H1 (cell line): ENCODE measurements at regions not wholly inside any gene's neighbourhood (a gene's known extent, or its start where the extent isn't known, plus 50 kb on each side); places are given as distances from the start of the nearest gene placed in this dataset.

Experiments
- CTCF ChIA-PET: fragments of 300-600 bp; sonication (Branson Sonifier 250); formaldehyde crosslinking; loops from one replicate; lab custom pipeline; 2021; ENCODE audit not compliant: partially characterized antibody; lab: Charles Lee
- POLR2A ChIA-PET: fragments of 300-600 bp; sonication (Branson Sonifier 250); formaldehyde crosslinking; loops from one replicate; lab custom pipeline; 2021; ENCODE audit warnings: inconsistent platforms; ENCODE audit not compliant: partially characterized antibody; lab: Charles Lee
- DNase-seq, 2 experiments: peaks; one replicate each; pipeline versions ENCODE4 v3.0.0 to v3.0.0-alpha.2; 2010 to 2022; ENCODE audit warnings: low spot score in 2 of 2, low read depth in 1 of 2, mixed read lengths in 1 of 2
- FAIRE-seq: peaks from 2 replicates; lab custom pipeline; 2011; peaks lifted over from hg19 to GRCh38; lab: Jason Lieb, UNC
- H2AFZ ChIP-seq: 2 replicates; pipeline ENCODE4 v1.8.1; 2012; ENCODE audit warnings: low read length, inconsistent platforms
- H2AK5ac ChIP-seq: 2 replicates; pipeline ENCODE4 v1.6.1; 2013; ENCODE audit warnings: low read depth, low read length
- H2BK120ac ChIP-seq: replicated peaks from 2 replicates; pipeline ENCODE3; 2013; ENCODE audit warnings: low read depth, low read length, inconsistent platforms
- H2BK12ac ChIP-seq: 2 replicates; pipeline ENCODE4 v1.6.1; 2013; ENCODE audit warnings: low read depth, low read length
- H2BK15ac ChIP-seq: 2 replicates; pipeline ENCODE4 v1.6.1; 2013; ENCODE audit warnings: low read length
- H2BK20ac ChIP-seq: 2 replicates; pipeline ENCODE4 v1.6.1; 2013; ENCODE audit warnings: low read length
- H2BK5ac ChIP-seq: 2 replicates; pipeline ENCODE4 v1.6.1; 2013; ENCODE audit warnings: low read depth, low read length
- H3K14ac ChIP-seq: 2 replicates; pipeline ENCODE4 v1.6.1; 2013; ENCODE audit warnings: inconsistent platforms; ENCODE audit not compliant: insufficient read length
- H3K18ac ChIP-seq: 2 replicates; pipeline ENCODE4 v1.6.1; 2013; ENCODE audit warnings: low read length; ENCODE audit errors: extremely low read depth
- H3K23ac ChIP-seq: 2 replicates; pipeline ENCODE4 v1.6.1; 2013; ENCODE audit warnings: inconsistent platforms; ENCODE audit not compliant: insufficient read length
- H3K23me2 ChIP-seq: 2 replicates; pipeline ENCODE4 v1.6.1; 2013; ENCODE audit warnings: low read depth, low read length
- H3K27ac ChIP-seq: 2 replicates; pipeline ENCODE4 v1.6.1; 2011; ENCODE audit warnings: low read depth, low read length, inconsistent platforms
- H3K27me3 ChIP-seq, 4 experiments: replicated peaks in 1 of 4; 1 replicate in 1 of 4; 2 replicates in 3 of 4; pipeline versions ENCODE4 v1.6.1 to v1.8.1; 2011 to 2013; ENCODE audit warnings: low read length in 3 of 4, mild to moderate bottlenecking in 3 of 4, inconsistent platforms in 2 of 4, mixed read lengths in 2 of 4, moderate library complexity in 1 of 4; ENCODE audit not compliant: control insufficient read depth in 3 of 4, insufficient read depth in 3 of 4; ENCODE audit errors: extremely low read depth in 1 of 4
- H3K36me3 ChIP-seq, 4 experiments: 2 replicates each; pipeline versions ENCODE4 v1.6.1 to v1.8.1; 2011 to 2013; ENCODE audit warnings: mild to moderate bottlenecking in 4 of 4, low read length in 3 of 4, moderate library complexity in 2 of 4, control low read depth in 1 of 4, inconsistent platforms in 1 of 4; ENCODE audit not compliant: insufficient read depth in 4 of 4, control insufficient read depth in 2 of 4
- H3K4ac ChIP-seq: replicated peaks from 2 replicates; pipeline ENCODE3; 2013; ENCODE audit warnings: low read length, low read depth, mixed read lengths, inconsistent platforms; ENCODE audit not compliant: insufficient read length
- H3K4me1 ChIP-seq, 4 experiments: replicated peaks in 1 of 4; 1 replicate in 1 of 4; 2 replicates in 3 of 4; pipeline versions ENCODE4 v1.6.1 to v1.8.1; 2011 to 2013; ENCODE audit warnings: low read length in 3 of 4, inconsistent platforms in 2 of 4, mixed read lengths in 1 of 4; ENCODE audit not compliant: insufficient read depth in 4 of 4, control insufficient read depth in 3 of 4
- H3K4me2 ChIP-seq, 2 experiments: 2 replicates each; pipeline versions ENCODE4 v1.6.1 to v1.8.1; 2011 to 2013; ENCODE audit warnings: low read depth in 2 of 2, low read length in 2 of 2, control low read depth in 1 of 2, inconsistent platforms in 1 of 2, mild to moderate bottlenecking in 1 of 2; ENCODE audit not compliant: insufficient read depth in 1 of 2
- H3K4me3 ChIP-seq, 4 experiments: fragments of 200-600, 300-600 bp in 1 of 4; sonication (generic), shearing (Covaris generic), sonication (Bioruptor Twin) in 1 of 4; 2 replicates each; pipeline versions ENCODE4 v1.5.1 to v1.8.1; 2011 to 2016; ENCODE audit warnings: low read length in 4 of 4, low read depth in 3 of 4, control low read depth in 2 of 4, inconsistent platforms in 2 of 4, mild to moderate bottlenecking in 2 of 4, mixed read lengths in 1 of 4, moderate library complexity in 1 of 4; ENCODE audit not compliant: insufficient read depth in 2 of 4; ENCODE audit errors: extremely low read depth in 1 of 4
- H3K56ac ChIP-seq: replicated peaks from 2 replicates; pipeline ENCODE3; 2013; ENCODE audit warnings: low read depth, mild to moderate bottlenecking, mixed read lengths, low read length, inconsistent platforms; ENCODE audit not compliant: insufficient read length
- H3K79me1 ChIP-seq: 2 replicates; pipeline ENCODE4 v1.6.1; 2013; ENCODE audit warnings: low read depth, low read length, control low read depth
- H3K79me2 ChIP-seq, 2 experiments: 2 replicates each; pipeline versions ENCODE4 v1.6.1 to v1.8.1; 2012 to 2013; ENCODE audit warnings: low read length in 2 of 2, mild to moderate bottlenecking in 2 of 2, inconsistent platforms in 1 of 2; ENCODE audit not compliant: insufficient read depth in 2 of 2, control insufficient read depth in 1 of 2
- H3K9ac ChIP-seq, 4 experiments: replicated peaks in 1 of 4; 1 replicate in 1 of 4; 2 replicates in 3 of 4; pipeline versions ENCODE4 v1.6.1 to v1.8.1; 2011 to 2013; ENCODE audit warnings: low read depth in 3 of 4, low read length in 3 of 4, control low read depth in 2 of 4, mild to moderate bottlenecking in 2 of 4, moderate library complexity in 2 of 4, inconsistent platforms in 1 of 4; ENCODE audit errors: extremely low read depth in 1 of 4
- H3K9me3 ChIP-seq, 2 experiments: 2 replicates each; pipeline versions ENCODE4 v1.6.1 to v1.8.1; 2012 to 2013; ENCODE audit warnings: mild to moderate bottlenecking in 2 of 2, moderate library complexity in 2 of 2, control low read depth in 1 of 2, inconsistent platforms in 1 of 2, low read depth in 1 of 2, low read length in 1 of 2, mixed read lengths in 1 of 2; ENCODE audit not compliant: insufficient read depth in 2 of 2
- H4K20me1 ChIP-seq, 2 experiments: replicated peaks in 1 of 2; 2 replicates each; pipeline versions ENCODE3 to v1.8.1; 2011 to 2013; ENCODE audit warnings: inconsistent platforms in 2 of 2, low read length in 2 of 2, mild to moderate bottlenecking in 1 of 2; ENCODE audit not compliant: insufficient read depth in 2 of 2, control insufficient read depth in 1 of 2
- H4K5ac ChIP-seq: 2 replicates; pipeline ENCODE4 v1.6.1; 2013; ENCODE audit warnings: low read length, low read depth, mixed read lengths, inconsistent platforms; ENCODE audit not compliant: insufficient read length
- H4K8ac ChIP-seq: 2 replicates; pipeline ENCODE4 v1.8.0; 2013; ENCODE audit warnings: mild to moderate bottlenecking, moderate library complexity, low read length, inconsistent platforms; ENCODE audit not compliant: insufficient read depth; ENCODE audit errors: extremely low read depth
- H4K91ac ChIP-seq: replicated peaks from 2 replicates; pipeline ENCODE3; 2013; ENCODE audit warnings: low read length, mixed read lengths, inconsistent platforms; ENCODE audit not compliant: insufficient read length
- MAFK ChIP-seq: IDR thresholded peaks from 2 replicates; pipeline ENCODE4 v1.6.1; 2012; ENCODE audit warnings: low read depth, mild to moderate bottlenecking, improper control_type of control experiment, low read length
- SP1 ChIP-seq: IDR thresholded peaks from 2 replicates; pipeline ENCODE4 v1.6.1; 2011; ENCODE audit warnings: low read depth, low read length
- WGBS, 2 experiments: shearing (Covaris generic) in 1 of 2; methylation state at CpG; one replicate each; pipeline versions ENCODE4 v1.1.6 to v1.1.7; 2013 to 2015; ENCODE audit warnings: low lambda C conversion rate in 2 of 2, mixed read lengths in 2 of 2, inconsistent platforms in 1 of 2, low coverage in 1 of 2, missing lambda C conversion rate in 1 of 2; ENCODE audit not compliant: insufficient replicate concordance in 2 of 2, insufficient coverage in 1 of 2, insufficient read length in 1 of 2; ENCODE audit errors: extremely low coverage in 1 of 2, missing lambda C conversion rate in 1 of 2; 5-methylcytosine and 5-hydroxymethylcytosine counted together

DNA sequence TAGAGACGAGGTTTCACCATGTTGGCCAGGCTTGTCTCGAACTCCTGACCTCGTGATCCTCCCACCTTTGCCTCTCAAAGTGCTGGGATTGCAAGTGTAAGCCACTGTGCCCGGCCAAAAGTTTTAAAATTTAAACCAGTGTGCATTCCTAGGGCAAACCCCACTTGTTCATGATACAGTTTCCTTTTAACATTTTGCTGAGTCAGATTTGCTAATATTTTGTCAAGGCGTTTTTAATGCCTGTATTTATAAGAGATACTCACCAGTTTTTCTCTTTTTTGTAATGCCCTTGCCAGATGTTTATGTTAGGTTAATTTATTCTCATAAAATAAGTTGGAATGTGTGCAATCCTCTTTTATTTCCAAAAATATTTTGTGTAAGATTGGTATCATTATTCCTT is 927.4 kb downstream of the DNAJB9 start:
- FAIRE-seq (no peak), DNase-seq (no peak)
- no peak for TF ChIP-seq SP1
- peak; percentile 47; the same call in 1 of the 2 replicates for TF ChIP-seq MAFK
- H3K56ac ChIP-seq: no peak overlapping the region
- H3K23ac ChIP-seq: no peak overlapping the region
- no peaks in the 10 kb centered on the region for H3K27me3 ChIP-seq
- H3K9me3 ChIP-seq: no peaks in the 10 kb centered on the region; a peak in 1 of 4 replicates
- H3K27ac ChIP-seq: no peak overlapping the region
- H2AK5ac ChIP-seq: no peak overlapping the region
- no peaks in the 10 kb centered on the region for H3K23me2 ChIP-seq
- H2BK20ac ChIP-seq: no peak overlapping the region
- H2BK5ac ChIP-seq: no peak overlapping the region
- ChIA-PET CTCF (no interaction called here), POLR2A (no interaction called here)
- H3K18ac ChIP-seq: no peak overlapping the region
- WGBS, 2 experiments: 96% methylated on average over 5 of the region's 5 CpGs; no CpG with 5 or more reads in 1 of the 2 experiments
- H3K4me3 ChIP-seq: no peak overlapping the region
- H3K36me3 ChIP-seq: no peaks in the 10 kb centered on the region
- H2BK12ac ChIP-seq: no peak overlapping the region
- no peak overlapping the region for H4K91ac ChIP-seq
- no peak overlapping the region for H2BK120ac ChIP-seq
- no peaks in the 10 kb centered on the region for H3K4me1 ChIP-seq
- H4K5ac ChIP-seq: no peak overlapping the region
- H4K20me1 ChIP-seq: no peaks in the 10 kb centered on the region
- H3K14ac ChIP-seq: no peak overlapping the region
- H3K9ac ChIP-seq: no peak overlapping the region
- H2BK15ac ChIP-seq: no peak overlapping the region
- no peak overlapping the region for H3K4me2 ChIP-seq
- H3K79me2 ChIP-seq: no peaks in the 10 kb centered on the region
- H4K8ac ChIP-seq: no peak overlapping the region
- no peak overlapping the region for H3K4ac ChIP-seq
- H3K79me1 ChIP-seq: no peaks in the 10 kb centered on the region
- no peak overlapping the region for H2AFZ ChIP-seq
